ENCODE measurements at regions not wholly inside any gene's neighbourhood (a gene's known extent, or its start where the extent isn't known, plus 50 kb on each side); places are given as distances from the start of the nearest gene placed in this dataset.

DNA sequence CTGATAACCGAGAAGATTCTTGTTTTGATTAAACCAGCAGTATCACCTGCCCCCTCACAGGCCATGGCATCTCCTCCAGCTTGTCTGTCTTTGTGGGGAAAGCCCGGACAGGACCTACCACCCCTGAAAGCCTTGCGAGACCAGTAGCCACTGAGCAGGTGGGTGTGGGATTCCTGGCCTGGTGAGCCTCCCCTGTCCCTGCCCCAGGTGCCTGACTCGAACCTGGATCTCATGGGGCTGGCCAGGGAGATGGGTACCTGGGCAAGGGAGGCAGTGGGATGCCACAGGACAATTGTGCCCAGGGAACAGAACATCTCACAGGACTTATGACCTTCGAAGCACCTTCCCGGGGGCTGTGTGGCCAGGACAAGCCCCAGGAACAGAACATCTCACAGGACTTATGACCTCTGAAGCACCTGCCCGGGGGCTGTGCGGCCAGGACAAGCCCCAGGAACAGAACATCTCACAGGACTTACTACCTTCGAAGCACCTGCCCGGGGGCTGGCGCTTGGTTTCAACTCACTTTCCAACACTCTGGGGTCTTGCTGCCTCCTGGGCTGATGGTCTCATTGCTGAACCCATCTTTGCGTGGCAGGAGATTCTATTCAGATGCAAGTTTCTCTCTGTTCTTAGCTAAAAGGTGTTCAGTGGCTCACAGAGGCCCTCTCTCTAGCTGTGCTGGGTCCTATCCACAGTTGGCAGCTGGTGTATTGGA is 854.5 kb downstream of the BRD1 start:
- TF ChIP-seq EZH2 (IDR thresholded peaks at IDR 0.05; ENCODE audit: insufficient read depth, poor library complexity, severe bottlenecking) (no peak), EZH2phosphoT487 (IDR thresholded peaks at IDR 0.05; ENCODE audit: insufficient read depth, low read depth) (no peak)
